GM12892 (cell line): ENCODE measurements at regions not wholly inside any gene's neighbourhood (a gene's known extent, or its start where the extent isn't known, plus 50 kb on each side); places are given as distances from the start of the nearest gene placed in this dataset.

Experiments used
- POLR2A ChIP-seq: IDR thresholded peaks from 2 replicates; pipeline ENCODE4 v1.6.1; 2011; ENCODE audit warnings: low read depth, low read length, control low read depth
- POLR2AphosphoS5 ChIP-seq: IDR thresholded peaks from 2 replicates; pipeline ENCODE4 v1.6.1; 2011; ENCODE audit warnings: low read depth, low read length, control low read depth

DNA sequence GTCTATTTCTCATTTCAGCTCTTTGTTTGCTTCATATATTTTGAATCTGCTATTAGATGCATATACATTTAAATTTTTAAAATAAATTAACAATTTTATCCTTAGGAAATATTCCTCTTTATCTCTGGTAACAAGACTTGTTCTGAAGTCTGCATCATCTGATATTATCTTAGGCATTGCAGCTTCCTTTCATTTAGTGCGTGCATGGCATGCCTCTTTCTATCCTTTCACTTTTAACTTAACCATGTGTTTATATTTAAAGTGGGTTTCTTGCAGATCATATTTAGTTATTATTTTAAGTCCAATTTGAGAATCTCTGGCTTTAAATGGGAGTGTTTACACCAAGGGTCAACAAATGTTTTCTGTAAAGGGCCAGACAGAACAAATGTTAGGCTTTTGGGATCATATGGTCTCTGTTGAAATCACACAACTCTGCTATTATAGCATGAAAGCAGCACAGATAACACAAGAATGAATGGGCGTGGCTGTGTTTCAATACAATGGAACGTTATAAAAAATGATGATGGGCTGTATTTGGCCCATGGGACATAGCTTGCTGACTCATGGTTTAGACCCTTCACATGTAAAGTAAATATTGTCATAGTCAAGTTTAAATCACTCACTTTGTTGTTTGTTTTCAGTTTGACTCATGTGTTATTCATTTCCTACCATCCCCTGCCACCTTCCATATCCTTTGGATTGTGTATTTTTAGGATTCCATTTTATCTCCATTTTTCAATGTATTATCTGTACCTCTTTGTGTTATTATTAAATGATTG is 83.9 kb upstream of the SNX19 start:
- TF ChIP-seq POLR2A (no peak), POLR2AphosphoS5 (no peak)
